Neuronal stem cell (in vitro differentiated cells): ENCODE measurements at regions not wholly inside any gene's neighbourhood (a gene's known extent, or its start where the extent isn't known, plus 50 kb on each side); places are given as distances from the start of the nearest gene placed in this dataset.
"Not testable (repeated sequence)": the region's sequence is repeated elsewhere in the genome, so short reads cannot be mapped to it uniquely, and the experiment has no call there.

Experiments used
- DNase-seq: peaks from one replicate; pipeline ENCODE4 v3.0.0-alpha.2; 2013; ENCODE audit warnings: low spot score
- H2AFZ ChIP-seq: one replicate; pipeline ENCODE4 v1.6.1; 2013; ENCODE audit warnings: mild to moderate bottlenecking, low read length, inconsistent platforms
- H2AK5ac ChIP-seq: 2 replicates; pipeline ENCODE4 v1.6.1; 2013; ENCODE audit warnings: low read depth, mild to moderate bottlenecking, inconsistent platforms, low read length, moderate library complexity, mixed read lengths
- H2BK120ac ChIP-seq: 2 replicates; pipeline ENCODE4 v1.6.1; 2013; ENCODE audit warnings: low read depth, mild to moderate bottlenecking, inconsistent platforms, low read length, moderate library complexity, mixed read lengths
- H2BK12ac ChIP-seq: one replicate; pipeline ENCODE4 v1.6.1; 2013; ENCODE audit warnings: low read length, inconsistent platforms
- H2BK15ac ChIP-seq: 2 replicates; pipeline ENCODE4 v1.6.1; 2013; ENCODE audit warnings: mild to moderate bottlenecking, low read length, inconsistent platforms, mixed read lengths
- H2BK5ac ChIP-seq: one replicate; pipeline ENCODE4 v1.6.1; 2013; ENCODE audit warnings: inconsistent platforms, mild to moderate bottlenecking, low read length, moderate library complexity
- H3K14ac ChIP-seq: one replicate; pipeline ENCODE4 v1.6.1; 2013; ENCODE audit warnings: low read length, inconsistent platforms
- H3K18ac ChIP-seq: 2 replicates; pipeline ENCODE4 v1.6.1; 2013; ENCODE audit warnings: low read length, inconsistent platforms
- H3K23ac ChIP-seq: 2 replicates; pipeline ENCODE4 v1.6.1; 2013; ENCODE audit warnings: low read depth, mild to moderate bottlenecking, mixed read lengths, low read length, inconsistent platforms; ENCODE audit not compliant: poor library complexity
- H3K27ac ChIP-seq: replicated peaks from 3 replicates; pipeline ENCODE4 v1.5.1; 2013; ENCODE audit warnings: low read length, inconsistent platforms
- H3K27me3 ChIP-seq, 3 experiments: 2 replicates each; pipeline ENCODE4 v1.6.1; 2013; ENCODE audit warnings: low read length in 3 of 3, mild to moderate bottlenecking in 2 of 3, inconsistent platforms in 1 of 3, low read depth in 1 of 3, mixed read lengths in 1 of 3, moderate library complexity in 1 of 3; ENCODE audit not compliant: control insufficient read depth in 3 of 3, insufficient read depth in 3 of 3
- H3K36me3 ChIP-seq, 2 donors: replicated peaks in 1 of 2; 2 replicates each; pipeline ENCODE4 v1.6.1; 2013; ENCODE audit warnings: low read length in 2 of 2; ENCODE audit not compliant: control insufficient read depth in 2 of 2, insufficient read depth in 2 of 2
- H3K4ac ChIP-seq: 2 replicates; pipeline ENCODE4 v1.6.1; 2013; ENCODE audit warnings: inconsistent platforms, mild to moderate bottlenecking, low read length, moderate library complexity
- H3K4me1 ChIP-seq, 2 donors: 1 replicate in 1 of 2; 2 replicates in 1 of 2; pipeline ENCODE4 v1.6.1; 2013; ENCODE audit warnings: low read length in 2 of 2, low read depth in 1 of 2; ENCODE audit not compliant: control insufficient read depth in 2 of 2, insufficient read depth in 1 of 2
- H3K4me2 ChIP-seq: one replicate; pipeline ENCODE4 v1.6.1; 2013; ENCODE audit warnings: mild to moderate bottlenecking, low read length, inconsistent platforms; ENCODE audit not compliant: insufficient read depth, poor library complexity, severe bottlenecking
- H3K4me3 ChIP-seq, 2 donors: 2 replicates each; pipeline ENCODE4 v1.5.1; 2013; ENCODE audit warnings: low read length in 2 of 2, mild to moderate bottlenecking in 2 of 2, inconsistent platforms in 1 of 2, moderate library complexity in 1 of 2
- H3K79me1 ChIP-seq: one replicate; pipeline ENCODE4 v1.6.1; 2013; ENCODE audit warnings: low read depth, mild to moderate bottlenecking, inconsistent platforms, low read length, moderate library complexity
- H3K9ac ChIP-seq: one replicate; pipeline ENCODE4 v1.6.1; 2013; ENCODE audit warnings: mild to moderate bottlenecking, low read depth, low read length, inconsistent platforms; ENCODE audit not compliant: poor library complexity
- H3K9me3 ChIP-seq, 2 donors: replicated peaks in 1 of 2; 2 replicates each; pipeline versions ENCODE3 to v1.6.1; 2013; ENCODE audit warnings: low read length in 2 of 2, mild to moderate bottlenecking in 2 of 2, inconsistent platforms in 1 of 2, low read depth in 1 of 2, mixed read lengths in 1 of 2, moderate library complexity in 1 of 2; ENCODE audit not compliant: control insufficient read depth in 2 of 2, insufficient read depth in 1 of 2
- H4K8ac ChIP-seq: one replicate; pipeline ENCODE4 v1.6.1; 2013; ENCODE audit warnings: low read depth, mild to moderate bottlenecking, inconsistent platforms, low read length, moderate library complexity
- H4K91ac ChIP-seq: one replicate; pipeline ENCODE4 v1.6.1; 2013; ENCODE audit warnings: low read length, low read depth, mild to moderate bottlenecking, inconsistent platforms; ENCODE audit not compliant: poor library complexity
- WGBS, 2 donors: extraction: QIAGEN DNeasy Blood & Tissue Kit; methylation state at CpG; one replicate each; pipeline ENCODE4 v1.1.7; 2013; ENCODE audit warnings: missing lambda C conversion rate in 2 of 2, mixed read lengths in 1 of 2; ENCODE audit not compliant: insufficient read length in 2 of 2, insufficient replicate concordance in 1 of 2; ENCODE audit errors: extremely low coverage in 2 of 2; 5-methylcytosine and 5-hydroxymethylcytosine counted together

DNA sequence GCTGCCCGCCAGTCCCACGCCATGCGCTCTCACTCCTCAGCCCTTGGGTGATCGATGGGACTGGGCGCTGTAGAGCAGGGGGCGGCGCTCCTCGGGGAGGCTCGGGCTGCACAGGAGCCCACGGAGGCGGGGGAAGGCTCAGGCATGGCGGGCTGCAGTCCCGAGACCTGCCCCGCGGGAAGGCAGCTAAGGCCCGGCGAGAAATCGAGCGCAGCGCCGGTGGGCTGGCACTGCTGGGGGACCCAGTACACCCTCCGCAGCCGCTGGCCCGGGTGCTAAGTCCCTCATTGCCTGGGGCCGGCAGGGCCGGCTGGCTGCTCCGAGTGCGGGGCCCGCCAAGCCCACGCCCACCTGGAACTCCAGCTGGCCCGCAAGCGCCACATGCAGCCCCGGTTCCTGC, 102.2 kb upstream of the PDE10A start:
- not testable (repeated sequence) for H3K9me3 ChIP-seq, H3K4me3 ChIP-seq, DNase-seq, H4K8ac ChIP-seq, H2BK15ac ChIP-seq, H3K23ac ChIP-seq, H3K36me3 ChIP-seq, H4K91ac ChIP-seq, H3K27me3 ChIP-seq, H3K27ac ChIP-seq, H3K14ac ChIP-seq, H3K79me1 ChIP-seq, H2BK5ac ChIP-seq, H3K4me2 ChIP-seq, H2BK120ac ChIP-seq, H3K4ac ChIP-seq, H2AFZ ChIP-seq, H2BK12ac ChIP-seq, H3K9ac ChIP-seq, H2AK5ac ChIP-seq, H3K18ac ChIP-seq
- peaks cover 0 to 18% of the 10 kb centered on the region in 2 donors for H3K4me1 ChIP-seq
- no CpG with 5 or more reads among the region's 33 CpGs for WGBS, 2 donors

DNA sequence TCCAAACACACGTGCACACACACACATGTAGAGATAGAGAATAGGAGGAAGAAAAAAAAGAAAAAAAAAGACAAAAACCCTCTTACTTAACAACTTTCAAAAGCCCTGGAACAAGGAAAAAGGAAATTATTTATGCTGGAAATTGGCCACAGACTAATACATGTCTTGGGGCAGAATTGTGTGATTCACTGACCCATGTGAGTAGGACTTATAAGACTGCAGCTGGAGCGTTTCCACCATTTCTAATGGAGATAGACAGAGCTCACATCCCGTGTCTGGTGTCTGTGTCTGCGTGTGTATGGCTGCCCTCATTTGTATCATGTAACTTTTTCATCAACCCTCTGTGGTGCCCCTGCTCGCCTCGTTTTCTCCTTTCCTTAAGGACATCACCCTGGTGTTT, 99.8 kb upstream of the PDE10A start:
- Histone ChIP-seq H3K4me3 (no peak overlapping the region), H3K23ac (no peak overlapping the region)

DNA sequence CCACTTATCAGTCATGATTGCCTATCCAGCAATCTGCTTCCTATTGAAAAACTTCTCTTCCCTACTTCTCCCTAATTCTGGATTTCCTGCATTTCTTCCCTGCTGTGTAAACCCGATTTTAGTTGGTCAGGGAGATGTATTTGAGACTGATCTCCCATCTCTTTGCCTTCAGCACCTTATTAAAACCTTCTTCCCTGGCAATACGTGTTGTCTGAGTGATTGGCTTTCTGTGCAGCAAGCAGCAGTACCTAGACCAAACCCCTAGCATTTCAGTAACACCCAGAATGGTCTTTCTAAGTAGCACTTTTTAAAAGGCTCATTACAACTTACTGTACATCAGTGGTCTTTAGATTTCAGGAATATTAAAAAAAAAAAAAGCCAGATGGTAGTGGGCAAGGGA, 99.1 kb upstream of the PDE10A start:
- Histone ChIP-seq H3K9me3 (peaks cover 0 to 6% of the 10 kb centered on the region in 2 donors), H3K4me3 (no peak overlapping the region), H3K18ac (no peak overlapping the region), H3K4me2 (no peak overlapping the region), H2BK5ac (no peak overlapping the region), H3K4ac (no peak overlapping the region), H2BK120ac (no peak overlapping the region), H3K4me1 (peaks cover 0 to 8% of the 10 kb centered on the region in 2 donors), H2BK12ac (no peak overlapping the region), H3K36me3 (no peaks in the 10 kb centered on the region), H3K79me1 (no peaks in the 10 kb centered on the region), H3K14ac (no peak overlapping the region), H3K27me3 (peaks cover 0 to 2% (median 0%) of the 10 kb centered on the region in 3 experiments), H3K9ac (no peak overlapping the region), H2BK15ac (no peak overlapping the region), H3K23ac (no peak overlapping the region), H4K91ac (no peak overlapping the region), H2AFZ (no peak overlapping the region), H2AK5ac (no peak overlapping the region), H4K8ac (no peak overlapping the region), H3K27ac (no peak overlapping the region)
- no peak for DNase-seq
- no CpG with 5 or more reads among the region's 2 CpGs for WGBS, 2 donors

More for the DNA sequence above, 99.8 kb upstream of the PDE10A start:
- H3K27me3 ChIP-seq: peaks cover 0 to 2% (median 0%) of the 10 kb centered on the region in 3 experiments
- DNase-seq: no peak
- H2BK12ac ChIP-seq: no peak overlapping the region
- no peak overlapping the region for H3K9ac ChIP-seq
- H2AK5ac ChIP-seq: no peak overlapping the region
- no peak overlapping the region for H3K4me2 ChIP-seq
- H3K18ac ChIP-seq: no peak overlapping the region
- no peak overlapping the region for H4K8ac ChIP-seq
- peaks cover 0 to 8% of the 10 kb centered on the region in 2 donors for H3K4me1 ChIP-seq
- no peak overlapping the region for H2BK5ac ChIP-seq
- H3K9me3 ChIP-seq: peaks cover 0 to 6% of the 10 kb centered on the region in 2 donors
- no peak overlapping the region for H3K4ac ChIP-seq
- H2AFZ ChIP-seq: no peak overlapping the region
- H4K91ac ChIP-seq: no peak overlapping the region
- H2BK120ac ChIP-seq: no peak overlapping the region
- no peak overlapping the region for H3K27ac ChIP-seq
- WGBS, 2 donors: no CpG with 5 or more reads among the region's 6 CpGs
- H3K36me3 ChIP-seq: no peaks in the 10 kb centered on the region
- H3K14ac ChIP-seq: no peak overlapping the region
- no peak overlapping the region for H2BK15ac ChIP-seq
- H3K79me1 ChIP-seq: no peaks in the 10 kb centered on the region

DNA sequence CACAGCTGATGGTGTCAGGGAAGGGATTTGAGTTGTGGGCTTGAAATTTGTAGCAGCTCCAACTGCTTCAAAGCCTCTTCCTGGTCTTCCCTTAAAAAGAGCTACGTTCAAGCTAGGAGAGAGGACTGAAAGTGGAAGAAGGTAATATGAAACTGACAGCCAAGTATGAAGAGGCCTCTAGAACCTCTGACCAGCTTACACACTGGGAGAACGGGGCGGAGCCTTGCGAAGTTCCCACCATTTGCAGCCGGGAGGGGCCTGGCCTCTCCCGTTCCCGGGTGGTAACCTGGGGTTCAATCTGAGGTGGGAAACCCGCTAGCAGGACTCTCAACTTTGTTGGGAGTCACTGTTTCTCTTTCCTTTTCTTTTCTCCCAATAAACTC, 97.8 kb upstream of the PDE10A start:
- no peak overlapping the region for H2BK5ac ChIP-seq
- no peak overlapping the region for H3K23ac ChIP-seq
- no peaks in the 10 kb centered on the region for H3K79me1 ChIP-seq
- no peak overlapping the region for H3K4me3 ChIP-seq
- no peak overlapping the region for H4K91ac ChIP-seq
- no peak overlapping the region for H2BK120ac ChIP-seq
- H3K14ac ChIP-seq: no peak overlapping the region
- H3K9ac ChIP-seq: no peak overlapping the region
- no peak overlapping the region for H2AFZ ChIP-seq
- peaks cover 0 to 2% (median 0%) of the 10 kb centered on the region in 3 experiments for H3K27me3 ChIP-seq
- no peak overlapping the region for H3K27ac ChIP-seq
- no peak overlapping the region for H4K8ac ChIP-seq
- no peak for DNase-seq
- no peaks in the 10 kb centered on the region for H3K36me3 ChIP-seq
- no peak overlapping the region for H3K18ac ChIP-seq
- WGBS, 2 donors: no CpG with 5 or more reads among the region's 8 CpGs
- no peak overlapping the region for H3K4ac ChIP-seq
- no peak overlapping the region for H2AK5ac ChIP-seq
- H2BK15ac ChIP-seq: no peak overlapping the region
- no peaks in the 10 kb centered on the region for H3K4me1 ChIP-seq
- H3K4me2 ChIP-seq: no peak overlapping the region
- H3K9me3 ChIP-seq: peaks cover 0 to 6% of the 10 kb centered on the region in 2 donors
- no peak overlapping the region for H2BK12ac ChIP-seq
